GM23338 (cell line): ENCODE measurements at regions not wholly inside any gene's neighbourhood (a gene's known extent, or its start where the extent isn't known, plus 50 kb on each side); places are given as distances from the start of the nearest gene placed in this dataset.

Source experiments
- ATAC-seq: fragments of 200-7000 bp; cut with Tn5 transposase; 3 replicates; pipeline ENCODE4 v1.9.1; 2020
- DNase-seq: peaks from one replicate; pipeline ENCODE4 v3.0.0-alpha.2; 2015; ENCODE audit warnings: low spot score
- H2AFZ ChIP-seq: fragments of 200-600 bp; sonication (generic); 2 replicates; pipeline ENCODE4 v1.8.0; 2016; ENCODE audit warnings: antibody characterized with exemption, mild to moderate bottlenecking, moderate library complexity
- H3F3A ChIP-seq: fragments of 200-600 bp; sonication (generic); replicated peaks from 2 replicates; pipeline ENCODE4 v1.8.0; 2017; ENCODE audit warnings: antibody characterized with exemption, mixed run types, low read depth
- H3K27ac ChIP-seq: fragments of 200-600 bp; sonication (generic); 2 replicates; pipeline ENCODE4 v1.6.1; 2016; ENCODE audit warnings: low read depth
- H3K27me3 ChIP-seq: fragments of 200-600 bp; sonication (generic); 2 replicates; pipeline ENCODE4 v1.8.0; 2016; ENCODE audit warnings: mild to moderate bottlenecking, mixed run types, moderate library complexity; ENCODE audit not compliant: insufficient read depth
- H3K36me3 ChIP-seq: fragments of 200-600 bp; sonication (generic); 2 replicates; pipeline ENCODE4 v1.8.0; 2016; ENCODE audit warnings: mild to moderate bottlenecking; ENCODE audit not compliant: insufficient read depth
- H3K4me1 ChIP-seq: fragments of 200-600 bp; sonication (generic); 2 replicates; pipeline ENCODE4 v1.8.0; 2016; ENCODE audit warnings: mild to moderate bottlenecking, moderate library complexity; ENCODE audit not compliant: insufficient read depth
- H3K4me2 ChIP-seq: fragments of 200-600 bp; sonication (generic); 2 replicates; pipeline ENCODE4 v1.7.1; 2017; ENCODE audit warnings: mixed run types
- H3K4me3 ChIP-seq: fragments of 200-600 bp; sonication (generic); 2 replicates; pipeline ENCODE4 v1.6.1; 2016; ENCODE audit warnings: mixed run types
- H3K79me2 ChIP-seq: fragments of 200-600 bp; sonication (generic); replicated peaks from 2 replicates; pipeline ENCODE4 v1.8.0; 2017; ENCODE audit warnings: mild to moderate bottlenecking; ENCODE audit not compliant: insufficient read depth
- H3K9me2 ChIP-seq: fragments of 200-600 bp; sonication (generic); 2 replicates; pipeline ENCODE4 v1.8.0; 2017; ENCODE audit not compliant: insufficient read depth
- H4K20me1 ChIP-seq: fragments of 200-600 bp; sonication (generic); replicated peaks from 2 replicates; pipeline ENCODE4 v1.8.0; 2017; ENCODE audit warnings: mild to moderate bottlenecking; ENCODE audit not compliant: insufficient read depth
- H3K27ac Mint-ChIP-seq: 2 replicates; pipeline ENCODE4 v1.8.0; 2020; ENCODE audit warnings: inconsistent platforms, mild to moderate bottlenecking, moderate library complexity, mixed read lengths
- H3K27me3 Mint-ChIP-seq: 3 replicates; pipeline ENCODE4 v1.8.0; 2022; ENCODE audit warnings: low read depth, mild to moderate bottlenecking, moderate library complexity, mixed read lengths, inconsistent platforms; ENCODE audit not compliant: insufficient read depth, poor library complexity
- H3K36me3 Mint-ChIP-seq: 3 replicates; pipeline ENCODE4 v1.8.0; 2021; ENCODE audit warnings: low read depth, mild to moderate bottlenecking, inconsistent platforms, moderate library complexity, mixed read lengths
- H3K4me1 Mint-ChIP-seq: 3 replicates; pipeline ENCODE4 v1.8.0; 2020; ENCODE audit warnings: mild to moderate bottlenecking, inconsistent platforms, mixed read lengths
- H3K4me3 Mint-ChIP-seq: 3 replicates; pipeline ENCODE4 v1.8.0; 2021; ENCODE audit warnings: moderate library complexity, mild to moderate bottlenecking, inconsistent platforms, mixed read lengths
- H3K9me3 Mint-ChIP-seq: 3 replicates; pipeline ENCODE4 v1.8.0; 2020; ENCODE audit warnings: moderate library complexity, mild to moderate bottlenecking, inconsistent platforms, mixed read lengths
- CREB1 ChIP-seq: fragments of 250-450 bp; sonication (Bioruptor Pico); IDR thresholded peaks from 2 replicates; pipeline ENCODE4 v1.5.0; 2020; ENCODE audit warnings: low read depth, mild to moderate bottlenecking, moderate library complexity
- CTCF ChIP-seq, 2 experiments: fragments of 200-600 bp in 1 of 2; sonication (generic) in 1 of 2; conservative IDR thresholded peaks; 2 replicates each; pipeline versions ENCODE4 v1.5.1 to v1.6.1; 2016 to 2017; ENCODE audit warnings: antibody characterized with exemption in 2 of 2, low read depth in 2 of 2, mild to moderate bottlenecking in 2 of 2, moderate library complexity in 1 of 2
- ETS1 ChIP-seq: IDR thresholded peaks from 2 replicates; pipeline ENCODE4 v1.6.1; 2016; ENCODE audit warnings: antibody characterized with exemption
- EZH2 ChIP-seq: fragments of 200-600 bp; sonication (generic); IDR thresholded peaks from one replicate; pipeline ENCODE4 v1.8.0; 2017; ENCODE audit warnings: antibody characterized with exemption, mild to moderate bottlenecking, low read depth; ENCODE audit not compliant: unreplicated experiment
- EZH2phosphoT487 ChIP-seq: fragments of 200-600 bp; sonication (generic); IDR thresholded peaks from one replicate; pipeline ENCODE4 v1.8.1; 2018; ENCODE audit warnings: antibody characterized with exemption; ENCODE audit not compliant: unreplicated experiment
- JUNB ChIP-seq: IDR thresholded peaks from one replicate; pipeline ENCODE4 v1.6.1; 2016; ENCODE audit warnings: antibody characterized with exemption; ENCODE audit not compliant: unreplicated experiment
- NANOG ChIP-seq: IDR thresholded peaks from 2 replicates; pipeline ENCODE4 v1.6.1; 2016; ENCODE audit warnings: antibody characterized with exemption, borderline replicate concordance
- POLR2AphosphoS5 ChIP-seq: IDR thresholded peaks from 2 replicates; pipeline ENCODE4 v1.6.1; 2016; ENCODE audit warnings: antibody characterized with exemption, low read depth
- REST ChIP-seq: IDR thresholded peaks from one replicate; pipeline ENCODE4 v1.6.1; 2018; ENCODE audit warnings: antibody characterized with exemption; ENCODE audit not compliant: unreplicated experiment
- STAT1 ChIP-seq: IDR thresholded peaks from one replicate; pipeline ENCODE4 v1.6.1; 2016; ENCODE audit warnings: antibody characterized with exemption; ENCODE audit not compliant: unreplicated experiment
- ZNF114 ChIP-seq: fragments of 250-450 bp; sonication (Bioruptor Pico); IDR thresholded peaks from 2 replicates; pipeline ENCODE4 v1.5.0; 2020; ENCODE audit warnings: mild to moderate bottlenecking, moderate library complexity
- ZNF331 ChIP-seq: fragments of 250-450 bp; sonication (Bioruptor Pico); IDR thresholded peaks from 2 replicates; pipeline ENCODE4 v1.5.0; 2020; ENCODE audit warnings: low read depth, mild to moderate bottlenecking, moderate library complexity
- ZNF462 ChIP-seq: fragments of 250-450 bp; sonication (Bioruptor Pico); IDR thresholded peaks from 2 replicates; pipeline ENCODE4 v1.5.0; 2020; ENCODE audit warnings: mild to moderate bottlenecking, moderate library complexity

- no peaks in the 10 kb centered on the region for H3K4me1 ChIP-seq
- H3K27me3 Mint-ChIP-seq: peaks cover 2% of the 10 kb centered on the region
- DNase-seq: no peak
- no peaks in the 10 kb centered on the region for H4K20me1 ChIP-seq
- H3K4me1 Mint-ChIP-seq: peaks cover 4% of the 10 kb centered on the region; the same call in 2 of the 3 replicates
- H3F3A ChIP-seq: no peaks in the 10 kb centered on the region
- H3K9me2 ChIP-seq: 0 out of 2 replicates have a peak, but pooled peaks cover 3% of the 10 kb centered on the region
- H3K4me3 ChIP-seq: no peak overlapping the region
- H3K36me3 ChIP-seq: no peaks in the 10 kb centered on the region
- no peak overlapping the region for H3K4me2 ChIP-seq
- no peak overlapping the region for H3K4me3 Mint-ChIP-seq
- no peaks in the 10 kb centered on the region for H3K79me2 ChIP-seq
- H3K27ac Mint-ChIP-seq: no peak overlapping the region
- TF ChIP-seq STAT1: no peak
- TF ChIP-seq EZH2: no peak
- TF ChIP-seq ZNF462: no peak
- TF ChIP-seq JUNB: no peak
- no peak for TF ChIP-seq REST
- no peak for TF ChIP-seq ZNF331 (CRISPR knock-in tag)
- no peak for TF ChIP-seq EZH2phosphoT487
- TF ChIP-seq POLR2AphosphoS5: no peak
- no peak for TF ChIP-seq NANOG
- TF ChIP-seq CREB1: no peak
- no peak for TF ChIP-seq ZNF114 (CRISPR knock-in tag)
- TF ChIP-seq CTCF (conservative IDR thresholded peaks at IDR 0.05; ENCODE audit: low read depth in 2 of 2): no peak
- no peak for TF ChIP-seq ETS1
- no peak overlapping the region for H3K27ac ChIP-seq
- H3K36me3 Mint-ChIP-seq: peaks cover 3% of the 10 kb centered on the region; the same call in 2 of the 3 replicates
- H3K9me3 Mint-ChIP-seq: peaks cover 15% of the 10 kb centered on the region
- H2AFZ ChIP-seq: no peak overlapping the region
- H3K27me3 ChIP-seq: no peaks in the 10 kb centered on the region
- no peak for ATAC-seq
Measured at GRCh38 chr2:129256642-129257041, 722.8 kb upstream of the RAB6C start.
